ENCODE measurements at regions not wholly inside any gene's neighbourhood (a gene's known extent, or its start where the extent isn't known, plus 50 kb on each side); places are given as distances from the start of the nearest gene placed in this dataset.

GRCh38 chr10:78476156-78476555, 442.5 kb downstream of the RPS24 start:
- TF ChIP-seq, protein P1, sequence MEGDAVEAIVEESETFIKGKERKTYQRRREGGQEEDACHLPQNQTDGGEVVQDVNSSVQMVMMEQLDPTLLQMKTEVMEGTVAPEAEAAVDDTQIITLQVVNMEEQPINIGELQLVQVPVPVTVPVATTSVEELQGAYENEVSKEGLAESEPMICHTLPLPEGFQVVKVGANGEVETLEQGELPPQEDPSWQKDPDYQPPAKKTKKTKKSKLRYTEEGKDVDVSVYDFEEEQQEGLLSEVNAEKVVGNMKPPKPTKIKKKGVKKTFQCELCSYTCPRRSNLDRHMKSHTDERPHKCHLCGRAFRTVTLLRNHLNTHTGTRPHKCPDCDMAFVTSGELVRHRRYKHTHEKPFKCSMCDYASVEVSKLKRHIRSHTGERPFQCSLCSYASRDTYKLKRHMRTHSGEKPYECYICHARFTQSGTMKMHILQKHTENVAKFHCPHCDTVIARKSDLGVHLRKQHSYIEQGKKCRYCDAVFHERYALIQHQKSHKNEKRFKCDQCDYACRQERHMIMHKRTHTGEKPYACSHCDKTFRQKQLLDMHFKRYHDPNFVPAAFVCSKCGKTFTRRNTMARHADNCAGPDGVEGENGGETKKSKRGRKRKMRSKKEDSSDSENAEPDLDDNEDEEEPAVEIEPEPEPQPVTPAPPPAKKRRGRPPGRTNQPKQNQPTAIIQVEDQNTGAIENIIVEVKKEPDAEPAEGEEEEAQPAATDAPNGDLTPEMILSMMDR (IDR thresholded peaks at IDR 0.05): no peak
- TF ChIP-seq EP300 (IDR thresholded peaks at IDR 0.05): no peak
